Fibroblast of lung (primary cell): ENCODE measurements at regions not wholly inside any gene's neighbourhood (a gene's known extent, or its start where the extent isn't known, plus 50 kb on each side); places are given as distances from the start of the nearest gene placed in this dataset.
A peak's percentile ranks its signal among the peaks of the same experiment; 100 is the strongest.

Source experiments
- DNase-seq, 2 donors: peaks; one replicate each; pipeline versions ENCODE4 v3.0.0 to v3.0.0-alpha.2; 2010; ENCODE audit warnings: low read depth in 2 of 2
- H2AFZ ChIP-seq: 2 replicates; pipeline ENCODE4 v1.5.1; 2012; ENCODE audit warnings: low read length, control low read depth, inconsistent platforms
- H3K27ac ChIP-seq: 2 replicates; pipeline ENCODE4 v1.5.1; 2011; ENCODE audit warnings: low read length, control low read depth; ENCODE audit not compliant: insufficient read depth
- H3K27me3 ChIP-seq: 2 replicates; pipeline ENCODE4 v1.5.1; 2011; ENCODE audit warnings: mild to moderate bottlenecking, low read length; ENCODE audit not compliant: control insufficient read depth, insufficient read depth
- H3K36me3 ChIP-seq: 2 replicates; pipeline ENCODE4 v1.5.1; 2011; ENCODE audit warnings: low read length; ENCODE audit not compliant: control insufficient read depth, insufficient read depth
- H3K4me1 ChIP-seq: 2 replicates; pipeline ENCODE4 v1.5.1; 2011; ENCODE audit warnings: low read length; ENCODE audit not compliant: control insufficient read depth, insufficient read depth; ENCODE audit errors: extremely low read depth
- H3K4me2 ChIP-seq: 2 replicates; pipeline ENCODE4 v1.5.1; 2011; ENCODE audit warnings: low read length, control low read depth; ENCODE audit not compliant: insufficient read depth; ENCODE audit errors: extremely low read depth
- H3K4me3 ChIP-seq, 4 experiments: fragments of 200-600 bp in 1 of 4; sonication (generic) in 1 of 4; replicated peaks in 1 of 4; 2 replicates each; pipeline ENCODE4 v1.5.1; 2011 to 2016; ENCODE audit warnings: low read length in 4 of 4, low read depth in 3 of 4, mild to moderate bottlenecking in 3 of 4, control low read depth in 2 of 4, inconsistent platforms in 1 of 4, mixed read lengths in 1 of 4; ENCODE audit not compliant: insufficient read depth in 1 of 4; ENCODE audit errors: control extremely low read depth in 1 of 4
- H3K79me2 ChIP-seq: 2 replicates; pipeline ENCODE4 v1.5.1; 2012; ENCODE audit warnings: mild to moderate bottlenecking, low read length, inconsistent platforms; ENCODE audit not compliant: control insufficient read depth, insufficient read depth
- H3K9ac ChIP-seq: 2 replicates; pipeline ENCODE4 v1.5.1; 2011; ENCODE audit warnings: mild to moderate bottlenecking, low read length, control low read depth; ENCODE audit not compliant: insufficient read depth
- H3K9me3 ChIP-seq: 2 replicates; pipeline ENCODE4 v1.5.1; 2012; ENCODE audit warnings: low read depth, low read length; ENCODE audit not compliant: control insufficient read depth, insufficient read depth
- H4K20me1 ChIP-seq: 2 replicates; pipeline ENCODE4 v1.5.1; 2011; ENCODE audit warnings: low read length; ENCODE audit not compliant: control insufficient read depth, insufficient read depth; ENCODE audit errors: extremely low read depth
- EZH2 ChIP-seq: IDR thresholded peaks from 2 replicates; pipeline ENCODE4 v1.5.1; 2012; ENCODE audit warnings: low read length, control low read depth, mild to moderate bottlenecking; ENCODE audit errors: missing control alignments
- TF ChIP-seq, protein P1 (sequence below), 2 donors: IDR thresholded peaks in 1 of 2; conservative IDR thresholded peaks in 1 of 2; 1 replicate in 1 of 2; 2 replicates in 1 of 2; pipeline ENCODE4 v1.5.1; 2011 to 2012; ENCODE audit warnings: low read length in 2 of 2, control low read depth in 1 of 2, inconsistent platforms in 1 of 2, low read depth in 1 of 2, mild to moderate bottlenecking in 1 of 2

- H3K4me1 ChIP-seq, result no peaks in the 10 kb centered on the region
- H3K4me3 ChIP-seq, result no peak overlapping the region
- H4K20me1 ChIP-seq, result no peaks in the 10 kb centered on the region
- H3K27ac ChIP-seq, result no peak overlapping the region
- H3K27me3 ChIP-seq, result no peaks in the 10 kb centered on the region
- no peak overlapping the region for H2AFZ ChIP-seq
- no peaks in the 10 kb centered on the region for H3K79me2 ChIP-seq
- no peaks in the 10 kb centered on the region for H3K9me3 ChIP-seq
- H3K9ac ChIP-seq, result no peak overlapping the region
- peak; percentile 70 to 73 for DNase-seq
- TF ChIP-seq EZH2, result no peak
- TF ChIP-seq, protein P1, sequence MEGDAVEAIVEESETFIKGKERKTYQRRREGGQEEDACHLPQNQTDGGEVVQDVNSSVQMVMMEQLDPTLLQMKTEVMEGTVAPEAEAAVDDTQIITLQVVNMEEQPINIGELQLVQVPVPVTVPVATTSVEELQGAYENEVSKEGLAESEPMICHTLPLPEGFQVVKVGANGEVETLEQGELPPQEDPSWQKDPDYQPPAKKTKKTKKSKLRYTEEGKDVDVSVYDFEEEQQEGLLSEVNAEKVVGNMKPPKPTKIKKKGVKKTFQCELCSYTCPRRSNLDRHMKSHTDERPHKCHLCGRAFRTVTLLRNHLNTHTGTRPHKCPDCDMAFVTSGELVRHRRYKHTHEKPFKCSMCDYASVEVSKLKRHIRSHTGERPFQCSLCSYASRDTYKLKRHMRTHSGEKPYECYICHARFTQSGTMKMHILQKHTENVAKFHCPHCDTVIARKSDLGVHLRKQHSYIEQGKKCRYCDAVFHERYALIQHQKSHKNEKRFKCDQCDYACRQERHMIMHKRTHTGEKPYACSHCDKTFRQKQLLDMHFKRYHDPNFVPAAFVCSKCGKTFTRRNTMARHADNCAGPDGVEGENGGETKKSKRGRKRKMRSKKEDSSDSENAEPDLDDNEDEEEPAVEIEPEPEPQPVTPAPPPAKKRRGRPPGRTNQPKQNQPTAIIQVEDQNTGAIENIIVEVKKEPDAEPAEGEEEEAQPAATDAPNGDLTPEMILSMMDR (conservative IDR thresholded peaks at IDR 0.05 in 1 of 2, IDR thresholded peaks at IDR 0.05 in 1 of 2; ENCODE audit: low read depth in 1 of 2, low read length in 2 of 2), result peak; percentile 62 to 75
- H3K36me3 ChIP-seq, result no peaks in the 10 kb centered on the region
- no peak overlapping the region for H3K4me2 ChIP-seq
Observed at GRCh38 chr6:41463062-41463930, 82.9 kb upstream of the FOXP4 start.

GRCh38 chr6:41464019-41464418 is 82.2 kb upstream of the FOXP4 start:
- no peaks in the 10 kb centered on the region for H3K4me1 ChIP-seq
- H4K20me1 ChIP-seq, result no peaks in the 10 kb centered on the region
- no peaks in the 10 kb centered on the region for H3K9me3 ChIP-seq
- H3K4me2 ChIP-seq, result no peak overlapping the region
- H3K4me3 ChIP-seq, result no peak overlapping the region
- no peak for DNase-seq
- H3K27ac ChIP-seq, result no peak overlapping the region
- no peaks in the 10 kb centered on the region for H3K79me2 ChIP-seq
- no peak for TF ChIP-seq EZH2
- TF ChIP-seq, protein P1 (conservative IDR thresholded peaks at IDR 0.05 in 1 of 2, IDR thresholded peaks at IDR 0.05 in 1 of 2; ENCODE audit: low read depth in 1 of 2, low read length in 2 of 2), result no peak
- no peaks in the 10 kb centered on the region for H3K36me3 ChIP-seq
- H3K9ac ChIP-seq, result no peak overlapping the region
- H3K27me3 ChIP-seq, result no peaks in the 10 kb centered on the region
- H2AFZ ChIP-seq, result no peak overlapping the region

GRCh38 chr6:41464481-41464880 is 81.7 kb upstream of the FOXP4 start:
- Histone ChIP-seq H3K79me2 (no peaks in the 10 kb centered on the region), H3K9ac (no peak overlapping the region), H3K27ac (no peak overlapping the region), H3K4me2 (no peak overlapping the region), H2AFZ (no peak overlapping the region), H3K9me3 (no peaks in the 10 kb centered on the region), H3K4me3 (no peak overlapping the region), H3K4me1 (no peaks in the 10 kb centered on the region), H3K27me3 (peaks cover under 1% of the 10 kb centered on the region), H3K36me3 (no peaks in the 10 kb centered on the region), H4K20me1 (no peaks in the 10 kb centered on the region)
- TF ChIP-seq, protein P1 (conservative IDR thresholded peaks at IDR 0.05 in 1 of 2, IDR thresholded peaks at IDR 0.05 in 1 of 2; ENCODE audit: low read depth in 1 of 2, low read length in 2 of 2), result no peak
- no peak for TF ChIP-seq EZH2
- DNase-seq, result peak in 1 of 2 donors; percentile 78
